Breast epithelium (tissue), 4 donors: ENCODE measurements at regions not wholly inside any gene's neighbourhood (a gene's known extent, or its start where the extent isn't known, plus 50 kb on each side); places are given as distances from the start of the nearest gene placed in this dataset.

Experiments used
- DNase-seq, 2 donors: peaks; one replicate each; pipeline ENCODE4 v3.0.0-alpha.2; 2019; ENCODE audit warnings: low spot score in 2 of 2
- H3K27ac ChIP-seq, 2 donors: fragments of 200-600 bp; sonication (generic) in 1 of 2; one replicate each; pipeline ENCODE4 v1.5.1; 2016 to 2019; ENCODE audit warnings: mild to moderate bottlenecking in 1 of 2
- H3K27me3 ChIP-seq, 2 donors: fragments of 200-600 bp; sonication (generic) in 1 of 2; one replicate each; pipeline versions ENCODE4 v1.5.1 to v1.6.0; 2017 to 2019; ENCODE audit warnings: control low read depth in 1 of 2, mild to moderate bottlenecking in 1 of 2
- H3K36me3 ChIP-seq: fragments of 200-600 bp; one replicate; pipeline ENCODE4 v1.5.1; 2019
- H3K4me1 ChIP-seq, 2 donors: fragments of 200-600 bp; sonication (generic); one replicate each; pipeline ENCODE4 v1.5.1; 2016 to 2019; ENCODE audit warnings: control low read depth in 1 of 2
- H3K4me3 ChIP-seq, 3 donors: fragments of 200-600 bp; sonication (generic); 1 replicate in 2 of 3; 2 replicates in 1 of 3; pipeline ENCODE4 v1.5.1; 2016 to 2019; ENCODE audit warnings: mild to moderate bottlenecking in 3 of 3, moderate library complexity in 2 of 3
- H3K9me3 ChIP-seq, 2 donors: fragments of 200-600 bp; sonication (generic) in 1 of 2; one replicate each; pipeline ENCODE4 v1.5.1; 2016 to 2019; ENCODE audit warnings: control low read depth in 1 of 2
- CTCF ChIP-seq, 3 donors: fragments of 450-650 bp; IDR thresholded peaks; one replicate each; pipeline ENCODE4 v1.5.1; 2016 to 2017; ENCODE audit warnings: antibody characterized with exemption in 3 of 3, mild to moderate bottlenecking in 3 of 3, moderate library complexity in 3 of 3
- POLR2A ChIP-seq: fragments of 450-650 bp; IDR thresholded peaks from one replicate; pipeline ENCODE4 v1.6.1; 2016; ENCODE audit warnings: antibody characterized with exemption, mild to moderate bottlenecking, moderate library complexity
- POLR2AphosphoS5 ChIP-seq, 3 donors: sonication (generic); formaldehyde crosslinking; IDR thresholded peaks; one replicate each; pipeline ENCODE4 v1.6.1; 2017; ENCODE audit warnings: antibody characterized with exemption in 3 of 3
- intact Hi-C: fragments of 100-400 bp; cut with DNase I; formaldehyde crosslinking; loops from one replicate; pipeline ENCODE4 v1.15.1; 2023; ENCODE audit warnings: low total_unique reads

DNA sequence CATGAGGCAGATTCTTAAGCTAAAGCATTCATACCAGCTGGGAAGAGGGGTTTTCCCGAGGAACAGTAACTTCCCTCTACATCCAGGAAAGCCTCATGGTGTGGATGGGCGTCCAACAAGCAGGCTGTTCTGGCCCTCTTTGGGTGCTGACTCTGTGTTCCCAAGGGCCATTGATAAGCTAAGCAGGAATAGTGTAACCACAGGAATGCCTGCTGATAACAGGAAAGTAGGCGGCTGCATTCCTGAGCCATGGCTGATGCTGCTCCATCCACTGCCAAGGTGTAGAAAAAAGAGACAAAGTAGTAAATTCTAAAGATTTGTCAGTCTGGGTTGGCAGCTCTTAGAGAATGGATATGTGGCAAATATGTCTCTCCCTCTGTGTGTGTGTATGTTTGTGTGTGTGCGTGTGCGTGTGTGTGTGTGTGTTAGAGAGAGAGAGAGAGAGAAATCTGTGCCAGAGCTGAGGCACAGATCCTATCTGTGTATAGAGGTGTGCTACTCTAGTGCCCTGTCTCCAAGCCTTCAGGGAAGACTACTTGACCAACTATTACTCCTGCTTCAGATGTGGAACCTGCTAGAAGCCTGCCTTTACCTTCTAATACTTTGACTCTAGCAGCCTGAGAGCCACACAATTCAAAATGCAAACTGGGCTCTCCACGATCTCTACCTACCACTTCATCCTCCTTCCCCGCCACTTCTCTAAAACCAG is 353.1 kb upstream of the NR3C2 start:
- no peaks in the 10 kb centered on the region for H3K9me3 ChIP-seq

DNA sequence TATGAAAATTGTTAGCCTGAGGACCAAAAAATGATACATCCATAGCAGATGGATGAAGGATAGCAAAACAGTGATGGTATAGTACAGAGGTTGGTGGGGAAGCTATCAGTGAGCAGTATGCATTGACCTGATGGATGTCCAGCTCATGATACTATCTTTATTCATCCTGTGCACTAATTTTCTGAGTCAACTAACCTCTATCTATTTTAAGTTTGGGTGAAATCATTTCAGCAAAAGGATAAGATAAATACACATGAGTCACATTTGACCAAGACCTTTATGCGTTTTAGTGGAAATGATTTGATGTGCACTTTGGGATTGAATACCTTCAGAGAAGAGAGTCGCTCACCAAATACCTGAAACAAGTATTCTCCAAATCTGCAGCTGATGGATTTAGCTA is 351.0 kb upstream of the NR3C2 start:
- H3K4me1 ChIP-seq: no peaks in the 10 kb centered on the region
- H3K36me3 ChIP-seq: no peaks in the 10 kb centered on the region
- intact Hi-C loops: no loop called here
- no peak overlapping the region for H3K4me3 ChIP-seq
- H3K9me3 ChIP-seq: no peaks in the 10 kb centered on the region
- no peak for TF ChIP-seq POLR2AphosphoS5 (IDR thresholded peaks at IDR 0.05)
- TF ChIP-seq POLR2A: no peak
- TF ChIP-seq CTCF (IDR thresholded peaks at IDR 0.05): no peak
- H3K27ac ChIP-seq: no peak overlapping the region
- H3K27me3 ChIP-seq: no peaks in the 10 kb centered on the region
- no peak for DNase-seq

More for the DNA sequence above, 353.1 kb upstream of the NR3C2 start:
- TF ChIP-seq POLR2AphosphoS5 (IDR thresholded peaks at IDR 0.05) (no peak), POLR2A (no peak), CTCF (IDR thresholded peaks at IDR 0.05) (no peak)
- intact Hi-C loops: no loop called here
- Histone ChIP-seq H3K36me3 (no peaks in the 10 kb centered on the region), H3K27ac (no peak overlapping the region), H3K27me3 (no peaks in the 10 kb centered on the region), H3K4me3 (no peak overlapping the region), H3K4me1 (no peaks in the 10 kb centered on the region)
- no peak for DNase-seq

DNA sequence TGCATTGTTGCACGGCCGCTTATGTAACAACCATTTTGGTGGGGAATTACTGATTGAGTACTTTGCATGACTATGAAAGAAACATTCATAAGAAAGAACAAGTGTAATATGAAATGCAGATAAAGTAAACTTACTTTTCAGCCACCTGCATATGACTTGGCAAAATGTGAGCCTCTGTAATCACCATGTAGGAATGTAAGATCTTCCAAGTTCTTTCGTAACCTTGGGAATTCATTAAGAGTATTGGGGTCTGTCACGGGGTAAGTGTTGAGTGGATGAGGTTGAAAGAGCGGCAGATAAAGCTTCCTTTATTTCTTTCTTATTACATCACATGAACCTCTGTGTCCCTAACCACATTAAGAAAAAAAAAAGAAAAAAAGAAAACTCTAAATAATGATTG is 348.5 kb upstream of the NR3C2 start:
- Histone ChIP-seq H3K27ac (no peak overlapping the region), H3K4me3 (no peak overlapping the region), H3K36me3 (no peaks in the 10 kb centered on the region), H3K9me3 (no peaks in the 10 kb centered on the region), H3K4me1 (no peaks in the 10 kb centered on the region), H3K27me3 (no peaks in the 10 kb centered on the region)
- TF ChIP-seq POLR2A (no peak), CTCF (IDR thresholded peaks at IDR 0.05) (no peak), POLR2AphosphoS5 (IDR thresholded peaks at IDR 0.05) (no peak)
- DNase-seq: no peak
- intact Hi-C loops: no loop called here

- Histone ChIP-seq H3K27ac (no peak overlapping the region), H3K36me3 (no peaks in the 10 kb centered on the region), H3K27me3 (no peaks in the 10 kb centered on the region), H3K4me1 (no peaks in the 10 kb centered on the region), H3K9me3 (no peaks in the 10 kb centered on the region), H3K4me3 (no peak overlapping the region)
- intact Hi-C loops: no loop called here
- TF ChIP-seq POLR2AphosphoS5 (IDR thresholded peaks at IDR 0.05) (no peak), POLR2A (no peak), CTCF (IDR thresholded peaks at IDR 0.05) (no peak)
- no peak for DNase-seq
Measured at GRCh38 chr4:148790246-148790645, 348.0 kb upstream of the NR3C2 start.

GRCh38 chr4:148787831-148788477 is 345.7 kb upstream of the NR3C2 start:
- H3K4me1 ChIP-seq: no peaks in the 10 kb centered on the region
- DNase-seq: no peak
- TF ChIP-seq CTCF (IDR thresholded peaks at IDR 0.05): no peak
- no peak for TF ChIP-seq POLR2A
- peak in 1 of 3 donors; percentile 35 for TF ChIP-seq POLR2AphosphoS5 (IDR thresholded peaks at IDR 0.05)
- H3K4me3 ChIP-seq: no peak overlapping the region
- H3K27me3 ChIP-seq: no peaks in the 10 kb centered on the region
- intact Hi-C loops: no loop called here
- H3K36me3 ChIP-seq: no peaks in the 10 kb centered on the region
- no peak overlapping the region for H3K27ac ChIP-seq
- H3K9me3 ChIP-seq: no peaks in the 10 kb centered on the region
